CD4-positive, alpha-beta T cell (primary cell): ENCODE measurements at regions not wholly inside any gene's neighbourhood (a gene's known extent, or its start where the extent isn't known, plus 50 kb on each side); places are given as distances from the start of the nearest gene placed in this dataset.

Source experiments
- ATAC-seq: fragments of 200-7000 bp; cut with Tn5 transposase; one replicate; pipeline ENCODE4 v1.10.0; 2022; ENCODE audit warnings: mild to moderate bottlenecking; ENCODE audit not compliant: poor library complexity
- CTCF ChIA-PET: fragments of 350-600 bp; sonication (Branson Sonifier 250); formaldehyde crosslinking; loops from one replicate; lab custom pipeline; 2021; ENCODE audit warnings: antibody characterized with exemption, inconsistent platforms; lab: Charles Lee
- POLR2A ChIA-PET: fragments of 350-600 bp; sonication (Branson Sonifier 250); formaldehyde crosslinking; loops from one replicate; lab custom pipeline; 2021; ENCODE audit warnings: antibody characterized with exemption, inconsistent platforms; lab: Charles Lee
- DNase-seq, 14 experiments: peaks; one replicate each; pipeline ENCODE4 v3.0.0-alpha.2; 2013 to 2020; ENCODE audit warnings: mixed read lengths in 2 of 14
- H3K27ac ChIP-seq, 2 donors: one replicate each; pipeline versions ENCODE4 v1.5.1 to v1.7.0; 2013; ENCODE audit warnings: low read length in 2 of 2, low read depth in 1 of 2, mild to moderate bottlenecking in 1 of 2
- H3K27me3 ChIP-seq, 2 experiments: 1 replicate in 1 of 2; 2 replicates in 1 of 2; pipeline versions ENCODE4 v1.6.1 to v1.7.0; 2013; ENCODE audit warnings: low read length in 2 of 2, control low read depth in 1 of 2, mild to moderate bottlenecking in 1 of 2, moderate library complexity in 1 of 2; ENCODE audit not compliant: insufficient read depth in 2 of 2, control insufficient read depth in 1 of 2
- H3K36me3 ChIP-seq: one replicate; pipeline ENCODE4 v1.6.1; 2013; ENCODE audit warnings: low read length, control low read depth; ENCODE audit not compliant: insufficient read depth
- H3K4me1 ChIP-seq: one replicate; pipeline ENCODE4 v1.6.1; 2013; ENCODE audit warnings: low read length, control low read depth; ENCODE audit not compliant: insufficient read depth
- H3K4me3 ChIP-seq: one replicate; pipeline ENCODE4 v1.5.1; 2013; ENCODE audit warnings: mild to moderate bottlenecking, low read length, moderate library complexity
- H3K9me3 ChIP-seq, 2 experiments: 1 replicate in 1 of 2; 2 replicates in 1 of 2; pipeline versions ENCODE4 v1.6.1 to v1.7.0; 2013; ENCODE audit warnings: low read length in 2 of 2, mild to moderate bottlenecking in 2 of 2, control low read depth in 1 of 2, moderate library complexity in 1 of 2; ENCODE audit not compliant: control insufficient read depth in 1 of 2, insufficient read depth in 1 of 2
- H3K27ac Mint-ChIP-seq: one replicate; pipeline ENCODE4 v1.8.0; 2020; ENCODE audit warnings: mixed read lengths
- H3K27me3 Mint-ChIP-seq: one replicate; pipeline ENCODE4 v1.8.0; 2021; ENCODE audit warnings: mixed read lengths
- H3K36me3 Mint-ChIP-seq: one replicate; pipeline ENCODE4 v1.8.0; 2021; ENCODE audit warnings: low read depth, mixed read lengths
- H3K4me1 Mint-ChIP-seq: one replicate; pipeline ENCODE4 v1.8.0; 2021; ENCODE audit warnings: low read depth, mixed read lengths
- H3K4me3 Mint-ChIP-seq: one replicate; pipeline ENCODE4 v1.8.0; 2020; ENCODE audit warnings: mild to moderate bottlenecking, mixed read lengths
- H3K9me3 Mint-ChIP-seq: one replicate; pipeline ENCODE4 v1.8.0; 2020; ENCODE audit warnings: mixed read lengths
- CTCF ChIP-seq: fragments of 200-600 bp; IDR thresholded peaks from one replicate; pipeline ENCODE4 v1.8.0; 2022; ENCODE audit warnings: antibody characterized with exemption, mild to moderate bottlenecking
- intact Hi-C, 2 experiments: fragments of 100-400 bp; cut with DNase I in 1 of 2; cut with micrococcal nuclease in 1 of 2; formaldehyde crosslinking; loops; one replicate each; pipeline versions ENCODE4 v1.15.1 to v1.9.0; 2023 to 2025; cut with DNase I, micrococcal nuclease

GRCh38 chr6:141833001-141833655, 299.6 kb upstream of the GJE1 start:
- no peak for DNase-seq
- Mint-ChIP-seq H3K4me1 (no peaks in the 10 kb centered on the region), H3K27me3 (no peaks in the 10 kb centered on the region), H3K36me3 (no peaks in the 10 kb centered on the region), H3K4me3 (no peak overlapping the region), H3K9me3 (peaks cover 4% of the 10 kb centered on the region), H3K27ac (no peak overlapping the region)
- intact Hi-C loops, result no loop called here
- H3K36me3 ChIP-seq, result no peaks in the 10 kb centered on the region
- TF ChIP-seq CTCF, result no peak
- POLR2A ChIA-PET, result no interaction called here
- H3K4me3 ChIP-seq, result no peak overlapping the region
- no peaks in the 10 kb centered on the region for H3K4me1 ChIP-seq
- H3K27ac ChIP-seq, result no peak overlapping the region
- H3K9me3 ChIP-seq, result no peaks in the 10 kb centered on the region
- no peak for ATAC-seq
- H3K27me3 ChIP-seq, result no peaks in the 10 kb centered on the region
- CTCF ChIA-PET, result no interaction called here

GRCh38 chr6:141830530-141830929, 302.2 kb upstream of the GJE1 start:
- Histone ChIP-seq H3K9me3 (no peaks in the 10 kb centered on the region), H3K36me3 (no peaks in the 10 kb centered on the region), H3K27ac (no peak overlapping the region), H3K27me3 (no peaks in the 10 kb centered on the region), H3K4me3 (no peak overlapping the region), H3K4me1 (no peaks in the 10 kb centered on the region)
- POLR2A ChIA-PET, result no interaction called here
- no peak for TF ChIP-seq CTCF
- no peaks in the 10 kb centered on the region for H3K4me1 Mint-ChIP-seq
- H3K36me3 Mint-ChIP-seq, result no peaks in the 10 kb centered on the region
- intact Hi-C loops, result no loop called here
- DNase-seq (no peak), ATAC-seq (no peak)
- CTCF ChIA-PET, result no interaction called here
- H3K27me3 Mint-ChIP-seq, result no peaks in the 10 kb centered on the region
- no peaks in the 10 kb centered on the region for H3K9me3 Mint-ChIP-seq
- H3K4me3 Mint-ChIP-seq, result no peak overlapping the region
- no peak overlapping the region for H3K27ac Mint-ChIP-seq

GRCh38 chr6:141829566-141830360, 303.0 kb upstream of the GJE1 start:
- H3K27me3 Mint-ChIP-seq, result no peaks in the 10 kb centered on the region
- Histone ChIP-seq H3K4me3 (no peak overlapping the region), H3K27me3 (no peaks in the 10 kb centered on the region), H3K4me1 (no peaks in the 10 kb centered on the region), H3K9me3 (no peaks in the 10 kb centered on the region), H3K36me3 (no peaks in the 10 kb centered on the region), H3K27ac (no peak overlapping the region)
- ATAC-seq (no peak), DNase-seq (no peak)
- CTCF ChIA-PET, result no interaction called here
- no peaks in the 10 kb centered on the region for H3K9me3 Mint-ChIP-seq
- no peak overlapping the region for H3K27ac Mint-ChIP-seq
- intact Hi-C loops, result no loop called here
- H3K4me3 Mint-ChIP-seq, result no peak overlapping the region
- no peaks in the 10 kb centered on the region for H3K36me3 Mint-ChIP-seq
- no peak for TF ChIP-seq CTCF
- POLR2A ChIA-PET, result no interaction called here
- no peaks in the 10 kb centered on the region for H3K4me1 Mint-ChIP-seq
